ENCODE measurements at regions not wholly inside any gene's neighbourhood (a gene's known extent, or its start where the extent isn't known, plus 50 kb on each side); places are given as distances from the start of the nearest gene placed in this dataset.
"Not testable (repeated sequence)": the region's sequence is repeated elsewhere in the genome, so short reads cannot be mapped to it uniquely, and the experiment has no call there.

DNA sequence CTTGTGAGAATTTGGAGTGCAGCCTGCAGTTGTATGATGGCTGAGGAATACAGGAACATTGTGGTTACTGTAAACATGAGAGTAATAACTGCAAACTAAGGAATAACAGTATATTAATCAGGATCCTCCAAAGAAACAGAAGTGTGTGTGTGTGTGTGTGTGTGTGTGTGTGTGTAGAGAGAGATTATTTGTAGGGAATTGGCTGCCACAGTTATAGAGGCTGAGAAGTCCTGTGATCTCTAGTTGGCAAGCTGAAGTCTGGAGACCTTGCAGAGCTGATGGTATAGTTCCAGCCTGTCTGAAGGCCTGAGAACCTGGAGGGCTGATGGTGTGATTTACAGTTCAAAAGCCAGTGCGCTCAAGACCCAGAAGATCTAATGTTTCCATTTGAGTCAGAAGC lies 273.3 kb upstream of the FRG1 start:
- TF ChIP-seq, protein P1, sequence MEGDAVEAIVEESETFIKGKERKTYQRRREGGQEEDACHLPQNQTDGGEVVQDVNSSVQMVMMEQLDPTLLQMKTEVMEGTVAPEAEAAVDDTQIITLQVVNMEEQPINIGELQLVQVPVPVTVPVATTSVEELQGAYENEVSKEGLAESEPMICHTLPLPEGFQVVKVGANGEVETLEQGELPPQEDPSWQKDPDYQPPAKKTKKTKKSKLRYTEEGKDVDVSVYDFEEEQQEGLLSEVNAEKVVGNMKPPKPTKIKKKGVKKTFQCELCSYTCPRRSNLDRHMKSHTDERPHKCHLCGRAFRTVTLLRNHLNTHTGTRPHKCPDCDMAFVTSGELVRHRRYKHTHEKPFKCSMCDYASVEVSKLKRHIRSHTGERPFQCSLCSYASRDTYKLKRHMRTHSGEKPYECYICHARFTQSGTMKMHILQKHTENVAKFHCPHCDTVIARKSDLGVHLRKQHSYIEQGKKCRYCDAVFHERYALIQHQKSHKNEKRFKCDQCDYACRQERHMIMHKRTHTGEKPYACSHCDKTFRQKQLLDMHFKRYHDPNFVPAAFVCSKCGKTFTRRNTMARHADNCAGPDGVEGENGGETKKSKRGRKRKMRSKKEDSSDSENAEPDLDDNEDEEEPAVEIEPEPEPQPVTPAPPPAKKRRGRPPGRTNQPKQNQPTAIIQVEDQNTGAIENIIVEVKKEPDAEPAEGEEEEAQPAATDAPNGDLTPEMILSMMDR (IDR thresholded peaks at IDR 0.05): not testable (repeated sequence)
- TF ChIP-seq POLR2A (IDR thresholded peaks at IDR 0.05): not testable (repeated sequence)
